Fibroblast of skin of back (primary cell): ENCODE measurements at regions not wholly inside any gene's neighbourhood (a gene's known extent, or its start where the extent isn't known, plus 50 kb on each side); places are given as distances from the start of the nearest gene placed in this dataset.

Experiments
- DNase-seq: peaks from one replicate; pipeline ENCODE4 v3.0.0-alpha.2; 2013

DNA sequence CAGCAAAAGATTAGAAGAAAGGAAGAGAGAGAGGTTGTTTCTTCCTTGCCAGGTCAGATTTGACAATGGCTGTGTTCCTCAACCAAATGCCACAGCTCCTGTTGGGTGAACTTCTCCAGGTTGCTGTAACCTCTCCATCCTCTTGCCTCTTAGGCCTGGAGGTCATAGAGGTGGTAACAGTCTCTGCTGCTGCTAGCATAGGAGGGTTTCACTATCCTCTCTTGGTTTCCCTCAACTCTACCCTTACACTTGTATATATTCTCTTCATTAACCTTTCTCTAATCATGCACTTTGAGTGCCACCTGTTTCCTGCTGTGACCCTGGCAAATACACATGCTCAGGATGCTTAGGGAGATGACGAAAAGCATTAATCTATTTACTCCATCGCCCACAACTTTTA, 67.7 kb upstream of the HIF1A start:
- DNase-seq: no peak

DNA sequence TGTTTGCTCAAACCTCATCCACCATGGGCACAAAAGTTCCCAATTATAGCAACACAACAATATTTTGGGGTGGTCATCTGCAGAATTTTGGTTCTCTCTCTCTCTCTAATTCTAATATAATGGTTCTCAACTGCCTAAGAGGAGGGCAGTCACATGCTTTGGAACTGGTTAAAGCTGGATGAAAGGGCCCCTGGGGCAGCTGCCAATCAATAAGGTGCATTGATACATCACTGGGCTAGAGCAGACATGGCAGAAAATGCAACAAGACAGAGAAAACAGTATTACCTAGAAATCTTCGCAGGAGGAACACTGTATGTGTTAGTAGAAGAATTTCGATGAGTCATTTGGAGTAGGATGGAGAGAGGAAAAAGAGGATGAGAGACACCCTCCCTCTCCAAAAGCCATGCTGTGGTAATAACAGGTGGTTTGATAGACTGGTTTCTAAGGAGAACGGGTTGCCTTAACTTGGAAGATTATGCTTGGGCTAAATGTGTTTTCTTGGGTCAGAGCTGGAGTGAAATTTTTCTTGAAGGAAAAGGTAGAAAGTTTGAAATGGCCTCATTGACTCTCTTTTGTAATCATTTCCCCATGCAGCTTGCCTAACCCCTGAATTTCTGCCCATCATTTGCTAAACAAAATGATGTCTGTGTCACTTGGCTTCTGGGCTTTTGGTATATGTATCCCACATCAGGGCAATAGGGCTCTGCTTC, 67.1 kb upstream of the HIF1A start:
- DNase-seq: no peak

DNA sequence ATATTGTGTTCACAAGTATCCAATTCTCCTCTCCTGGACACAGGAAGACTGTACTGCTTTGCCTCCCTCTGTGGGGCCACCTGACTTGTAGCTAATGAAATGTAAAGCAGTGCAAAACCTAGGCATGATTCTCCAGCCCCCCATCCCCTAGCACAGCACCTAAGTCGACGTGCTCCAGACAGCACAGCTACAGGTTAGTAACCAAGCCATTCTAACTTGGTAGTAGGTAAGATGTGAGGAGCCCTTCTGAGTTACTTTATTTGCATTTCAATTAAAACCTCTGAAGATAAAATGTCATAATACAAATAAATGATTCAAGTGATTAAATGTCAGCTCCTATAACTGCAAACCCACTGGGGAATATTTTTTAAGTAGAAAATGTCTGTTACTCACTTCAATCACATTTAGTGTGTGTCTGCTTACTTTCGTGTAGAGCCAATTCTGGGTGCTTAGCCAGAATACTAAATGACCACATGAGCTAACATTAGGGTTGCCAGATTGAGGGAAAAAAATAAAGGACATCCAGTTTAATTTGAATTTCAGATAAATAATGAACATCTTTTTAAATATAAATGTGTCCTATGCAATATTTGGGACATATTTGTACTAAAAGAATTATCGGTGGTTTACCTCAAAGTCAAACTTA, 64.8 kb upstream of the HIF1A start:
- DNase-seq: no peak

DNA sequence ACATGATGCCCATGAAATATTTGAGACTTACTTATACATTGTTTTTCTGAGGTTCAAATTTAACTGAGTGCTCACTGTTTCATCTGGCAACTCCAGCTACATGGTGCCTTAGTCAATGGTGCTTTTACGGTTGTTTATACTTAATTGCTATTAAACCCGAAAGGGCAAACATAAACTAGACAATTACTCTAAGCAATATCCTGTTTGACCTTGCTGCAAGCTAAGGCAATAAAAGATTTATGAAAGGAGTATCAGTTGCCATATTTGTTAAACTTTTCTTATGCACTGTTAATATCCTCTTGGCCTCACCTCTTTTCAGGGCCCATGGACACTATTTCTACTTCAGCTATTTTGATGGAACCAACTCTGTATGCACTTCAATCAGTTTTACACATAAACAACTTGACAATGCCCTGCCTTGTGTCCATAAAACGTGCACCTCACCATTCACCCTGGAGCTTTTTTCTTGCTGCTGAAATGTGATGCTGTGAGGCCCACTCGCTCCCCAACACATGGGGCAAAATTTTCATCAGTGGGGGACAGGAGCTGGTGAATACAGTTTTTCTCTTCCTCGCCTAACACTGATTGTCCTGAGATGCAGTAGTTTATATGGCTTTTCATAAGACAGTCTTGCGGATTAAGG, 64.1 kb upstream of the HIF1A start:
- no peak for DNase-seq

DNA sequence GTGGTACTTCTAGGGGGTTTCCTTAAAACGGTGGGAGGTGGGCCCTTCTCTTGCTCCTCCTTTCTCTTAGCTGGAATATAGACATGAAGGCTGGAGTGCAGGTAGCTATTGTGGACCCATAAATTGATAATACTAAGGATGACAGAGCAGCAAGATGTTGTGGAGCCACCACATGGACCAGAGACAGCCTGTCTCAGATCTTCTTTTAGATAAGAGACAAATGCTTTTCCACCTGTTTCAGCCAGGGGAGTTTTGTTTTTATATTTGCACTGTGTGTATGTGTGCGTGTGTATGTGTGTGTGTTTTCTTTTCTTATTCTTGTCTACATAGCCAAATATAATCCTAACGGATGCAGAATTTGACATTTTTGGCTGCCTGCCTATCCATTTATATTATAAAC, 62.9 kb upstream of the HIF1A start:
- no peak for DNase-seq

DNA sequence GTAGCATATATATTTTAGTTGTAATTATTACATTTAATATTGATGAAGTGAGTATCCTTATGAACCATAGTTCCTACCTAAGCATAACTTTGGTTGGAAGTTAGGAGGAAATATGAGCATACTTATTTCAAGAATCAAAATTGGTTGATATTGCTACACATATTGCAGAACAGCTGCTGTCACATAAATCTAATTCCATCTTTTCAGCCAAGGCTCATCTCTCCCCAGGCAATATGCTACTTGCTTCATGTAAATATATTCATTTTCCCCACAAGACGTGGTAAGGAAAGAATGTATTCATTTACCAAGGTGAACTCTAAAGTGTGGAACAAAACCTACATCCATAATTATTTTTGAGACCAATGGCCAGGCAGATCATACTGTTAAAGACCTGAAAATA, 62.5 kb upstream of the HIF1A start:
- no peak for DNase-seq

DNA sequence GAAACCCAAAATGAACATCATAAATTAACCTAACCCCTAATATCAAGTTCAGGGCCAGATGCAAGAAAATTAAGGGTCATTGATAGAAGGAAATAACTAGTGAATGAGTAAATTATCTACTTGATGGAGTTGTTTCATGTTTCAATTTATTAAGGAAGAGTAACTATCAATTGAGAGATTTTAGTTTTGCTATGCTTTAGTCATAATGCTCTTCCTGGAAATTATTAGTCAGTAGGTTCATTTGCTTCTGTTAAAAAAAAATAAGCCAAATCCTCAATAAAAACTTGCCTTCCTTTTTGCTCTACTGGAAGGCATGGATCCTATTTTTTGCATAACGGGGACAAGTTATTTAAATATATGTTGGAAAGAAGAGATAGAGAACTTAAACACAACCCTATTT, 59.0 kb upstream of the HIF1A start:
- no peak for DNase-seq

DNA sequence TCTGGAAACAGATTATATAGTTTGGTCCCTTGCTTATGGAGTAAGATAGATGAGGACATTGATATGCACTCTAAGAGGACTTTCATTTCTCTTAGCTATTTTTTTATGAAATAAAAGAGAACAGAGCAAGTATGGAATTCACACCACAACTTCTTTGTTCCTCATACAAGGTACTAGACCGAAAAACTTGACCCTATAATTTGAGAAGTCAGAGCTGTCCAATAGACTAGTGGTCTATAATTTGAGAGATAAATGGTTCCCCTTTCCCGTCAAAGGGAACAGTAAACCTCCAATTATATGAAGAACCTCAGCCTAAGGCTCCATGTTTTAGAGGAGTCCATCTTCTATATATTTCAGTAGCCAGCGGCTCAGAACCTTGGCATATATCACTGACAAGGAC, 58.5 kb upstream of the HIF1A start:
- no peak for DNase-seq

DNA sequence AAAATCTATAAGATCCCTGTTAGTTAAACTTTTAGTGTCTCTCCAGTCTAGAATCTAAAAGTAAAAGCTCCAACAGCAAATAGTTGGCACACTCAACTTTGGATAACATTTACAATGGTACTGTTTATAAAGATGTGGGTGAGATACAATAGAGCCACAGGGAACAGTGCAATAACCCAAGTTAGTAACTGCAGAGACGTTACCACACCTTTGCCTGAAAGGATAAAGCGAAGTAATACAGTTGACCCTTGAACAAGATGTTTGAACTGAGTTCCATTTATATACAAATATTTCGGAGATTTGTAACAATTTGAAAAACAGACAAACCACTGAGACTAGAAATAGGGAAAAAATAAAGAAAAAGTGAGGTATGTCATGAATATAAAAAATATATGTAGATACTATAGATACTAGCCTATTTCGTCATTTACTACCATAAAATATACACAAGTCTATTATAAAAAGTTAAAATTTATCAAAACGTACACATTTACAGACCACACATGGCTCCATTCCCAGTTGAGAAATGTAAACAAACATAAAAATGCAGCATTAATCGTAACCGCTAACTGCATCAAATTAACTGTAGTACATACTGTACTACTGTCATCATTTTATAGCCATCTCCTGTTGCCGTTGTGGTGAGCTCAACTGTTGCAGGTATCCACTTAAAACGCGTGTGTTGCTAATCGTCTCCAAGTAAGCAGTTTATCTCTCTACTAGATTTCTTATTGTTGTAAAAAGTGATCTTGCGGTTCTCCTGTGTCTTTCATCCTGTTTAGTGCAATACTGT, 56.5 kb upstream of the HIF1A start:
- DNase-seq: no peak

DNA sequence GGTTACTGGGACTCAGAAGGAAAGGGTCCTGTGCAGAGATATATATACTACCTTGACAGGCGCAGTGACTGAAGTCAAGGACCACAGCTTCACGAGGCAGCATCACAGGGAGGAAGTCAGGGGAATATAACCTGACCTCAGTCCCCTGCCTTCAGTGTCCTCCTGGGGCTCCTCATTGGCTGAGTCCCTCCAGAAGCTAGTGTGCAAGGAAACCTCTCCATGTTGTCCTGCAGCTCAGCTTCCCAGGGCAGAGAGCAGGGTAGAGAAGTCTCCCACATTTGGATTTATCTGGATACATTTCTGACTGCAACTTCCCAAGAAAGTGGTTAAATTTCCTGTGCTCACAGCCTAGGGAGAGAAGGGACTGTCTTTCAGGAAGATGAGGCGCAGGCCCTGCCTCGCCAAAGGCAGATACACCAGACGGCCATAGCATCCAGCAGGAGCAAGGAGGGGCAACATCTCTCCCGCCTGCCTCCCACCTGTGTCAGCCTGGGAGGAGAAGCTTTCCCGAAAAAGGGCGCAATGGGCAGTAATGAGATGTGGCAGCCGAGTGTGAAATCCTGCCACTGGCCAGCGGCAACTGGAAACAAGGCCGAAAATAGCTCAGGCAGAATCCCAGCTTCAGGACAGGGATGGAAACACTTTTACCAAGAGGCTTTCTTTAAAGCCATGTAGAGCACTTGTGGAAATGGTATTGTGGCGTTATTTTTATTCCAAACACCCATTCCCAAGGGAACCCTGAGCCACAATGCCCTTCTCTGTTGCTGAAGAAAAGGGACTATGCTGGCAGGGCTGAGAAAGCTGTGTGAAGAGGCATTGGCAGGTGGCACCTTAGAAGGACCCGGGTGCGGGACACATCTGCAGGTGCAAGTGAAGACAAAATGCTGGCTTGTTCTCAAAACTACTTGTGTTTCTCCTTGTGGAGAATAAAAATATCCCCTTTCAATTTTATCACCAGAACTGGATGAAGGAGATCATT, 54.9 kb upstream of the HIF1A start:
- DNase-seq: no peak

DNA sequence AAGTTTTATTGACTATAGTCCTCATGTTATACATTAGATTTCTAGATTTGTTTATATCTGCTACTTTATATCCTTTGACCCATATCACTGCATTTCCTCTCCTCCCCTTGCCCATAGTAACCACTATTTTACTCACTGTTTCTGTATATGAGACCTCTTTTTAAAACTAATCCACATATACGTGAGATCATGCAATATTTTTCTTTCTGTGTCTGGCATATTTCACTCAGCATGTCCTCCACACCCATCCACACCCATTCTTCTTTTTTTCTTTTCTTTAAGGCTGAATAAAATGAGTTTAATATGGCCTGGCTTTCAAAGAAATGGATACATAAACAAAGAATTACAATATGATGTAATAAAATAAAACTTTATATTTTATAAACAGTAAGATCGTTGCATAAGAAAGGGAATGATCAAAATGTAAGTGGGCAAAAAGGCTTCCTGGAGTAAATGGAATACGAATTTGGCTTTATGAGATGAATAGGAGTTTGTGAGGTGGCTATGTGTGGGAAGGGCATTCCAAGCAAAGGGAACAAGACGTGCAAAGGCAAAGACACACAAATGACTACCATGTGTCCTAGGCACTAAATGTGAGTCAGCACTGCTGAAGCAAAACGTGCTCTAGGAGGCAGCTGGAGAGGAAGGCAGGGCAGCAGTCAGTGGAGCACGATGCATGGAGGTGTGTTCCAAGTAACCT, 53.2 kb upstream of the HIF1A start:
- peak; percentile 73 for DNase-seq

DNA sequence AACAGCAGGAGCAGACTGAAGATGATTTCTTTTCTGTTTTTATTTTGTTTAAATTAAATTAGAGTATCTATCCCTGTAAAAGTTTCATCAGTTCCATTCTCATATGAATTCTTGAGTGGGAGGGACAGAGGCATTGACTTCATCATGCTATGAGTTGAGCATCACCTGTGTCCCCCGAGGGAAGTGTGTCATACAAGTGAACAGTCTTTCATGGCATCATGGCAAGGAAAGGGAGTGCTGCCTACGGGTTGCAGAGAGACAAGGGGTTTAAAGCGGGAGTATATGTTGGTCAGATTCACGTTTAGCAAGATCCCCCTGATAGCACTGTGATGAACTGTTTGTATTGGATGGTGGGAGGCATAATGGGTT, 52.7 kb upstream of the HIF1A start:
- DNase-seq: no peak

DNA sequence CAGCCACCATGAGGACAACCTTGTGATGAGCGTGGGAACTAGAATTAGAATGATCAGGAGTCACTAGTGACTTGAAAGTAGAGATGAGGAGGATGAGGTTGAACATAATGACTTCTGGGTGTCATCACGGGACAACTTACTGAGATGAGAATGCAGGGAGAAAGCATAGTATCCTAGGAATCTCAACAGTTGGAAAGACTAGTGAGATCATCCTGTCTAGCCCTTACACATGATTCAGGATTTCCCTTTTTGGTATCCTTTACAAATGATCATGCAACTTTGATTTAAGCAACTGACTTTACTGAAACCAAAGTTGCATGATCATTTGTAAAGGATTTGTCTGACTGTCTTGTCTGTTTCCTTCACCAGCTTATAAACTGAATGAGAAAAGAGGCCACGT, 51.8 kb upstream of the HIF1A start:
- DNase-seq: peak; percentile 90

DNA sequence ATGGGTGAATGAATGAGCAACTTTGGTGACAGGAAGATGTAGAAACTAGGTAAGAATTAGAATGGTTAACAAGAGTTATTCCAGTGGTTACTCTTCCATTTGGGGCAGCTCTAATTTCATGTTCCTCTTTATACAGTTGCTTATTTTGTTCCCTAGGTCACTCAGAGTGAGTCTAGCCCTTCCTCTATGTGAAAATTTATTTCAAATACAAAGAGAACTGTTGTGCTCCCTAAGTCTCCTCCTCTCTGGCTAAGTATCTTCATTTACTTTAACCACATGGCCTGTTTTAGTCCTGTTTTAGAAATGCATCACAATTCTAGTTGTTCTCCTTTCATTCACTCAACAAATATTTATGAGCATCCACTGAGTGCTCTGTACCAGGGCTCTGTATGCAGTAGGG, 51.1 kb upstream of the HIF1A start:
- no peak for DNase-seq

DNA sequence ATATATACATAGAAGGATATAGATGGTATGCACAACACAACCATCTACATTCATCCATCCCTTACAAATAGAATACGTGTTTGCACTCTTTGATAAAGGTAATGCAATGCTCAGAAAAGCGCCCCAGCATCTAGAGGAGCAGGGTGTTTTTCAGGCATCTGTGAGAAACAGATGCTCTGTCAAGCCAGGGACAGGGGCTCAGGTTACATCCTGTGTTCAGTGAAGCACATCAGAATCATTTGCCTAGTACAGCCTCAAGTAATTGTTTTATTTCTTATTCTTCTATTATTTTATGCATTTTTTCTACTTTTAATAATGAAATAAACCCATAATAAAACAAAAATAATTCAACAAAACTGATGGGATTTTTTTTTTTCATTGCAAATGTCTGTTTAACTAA, 50.5 kb upstream of the HIF1A start:
- DNase-seq: peak; percentile 35

DNA sequence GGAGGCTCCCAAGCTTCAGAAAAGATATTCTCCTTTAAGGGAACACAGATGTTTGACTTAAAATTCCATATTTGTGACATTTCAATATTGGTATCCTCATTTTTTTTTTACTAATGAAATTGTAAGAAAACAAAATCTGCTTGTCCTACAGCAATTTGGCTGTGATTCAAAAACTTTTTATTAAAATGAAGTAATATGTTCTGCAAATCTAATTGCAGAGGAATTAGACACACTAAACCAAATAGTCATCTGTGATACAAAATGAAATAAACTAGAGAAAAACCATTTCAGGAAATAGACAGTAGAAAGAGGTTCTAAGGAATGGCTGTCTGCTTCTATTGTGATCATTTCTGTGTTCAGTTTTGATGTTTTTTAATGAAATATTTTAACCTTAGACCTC, 50.1 kb upstream of the HIF1A start:
- DNase-seq: no peak
